ENCODE measurements at regions not wholly inside any gene's neighbourhood (a gene's known extent, or its start where the extent isn't known, plus 50 kb on each side); places are given as distances from the start of the nearest gene placed in this dataset.

DNA sequence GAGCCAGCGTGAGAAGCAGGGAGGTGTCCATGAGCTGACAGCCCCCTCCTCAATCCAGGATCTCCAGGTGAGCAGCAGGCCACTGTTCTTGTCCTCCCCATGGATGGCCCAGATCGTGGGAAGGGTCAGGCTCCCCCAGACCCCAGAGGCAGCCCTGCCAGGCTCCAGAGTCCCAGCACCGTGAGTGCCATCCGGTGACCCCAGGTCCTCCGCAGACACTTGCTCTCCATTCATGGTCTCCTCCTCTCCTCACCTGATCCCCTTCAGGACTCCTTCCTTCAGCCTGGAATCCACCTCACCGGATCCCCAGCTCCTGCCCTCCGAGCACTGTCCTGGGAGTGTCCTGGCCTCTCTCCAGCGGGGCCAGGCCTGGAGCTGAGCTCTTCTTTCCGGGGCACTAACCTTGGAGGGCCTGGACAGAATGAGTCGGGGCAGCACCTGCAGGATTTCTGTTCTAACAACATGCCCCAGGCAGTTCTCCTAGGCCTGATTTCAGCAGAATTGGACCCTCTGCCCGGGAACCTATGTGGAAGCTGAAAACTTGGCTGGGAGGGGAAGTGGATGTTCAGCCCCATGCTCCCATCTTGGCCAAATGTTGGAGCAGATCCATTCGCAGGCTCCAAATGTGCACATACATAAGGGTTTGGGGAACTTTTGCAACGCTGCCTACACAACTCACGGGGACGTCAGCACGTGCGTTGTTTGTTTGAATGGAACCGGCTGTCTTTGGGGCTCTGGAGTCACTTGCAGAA is 341.6 kb upstream of the SFSWAP start:
- Mint-ChIP-seq H3K4me3 (no peak overlapping the region), H3K27me3 (no peaks in the 10 kb centered on the region), H3K27ac (no peak overlapping the region), H3K36me3 (ENCODE audit: low read depth) (no peaks in the 10 kb centered on the region), H3K9me3 (no peaks in the 10 kb centered on the region), H3K4me1 (ENCODE audit: low read depth) (no peaks in the 10 kb centered on the region)

DNA sequence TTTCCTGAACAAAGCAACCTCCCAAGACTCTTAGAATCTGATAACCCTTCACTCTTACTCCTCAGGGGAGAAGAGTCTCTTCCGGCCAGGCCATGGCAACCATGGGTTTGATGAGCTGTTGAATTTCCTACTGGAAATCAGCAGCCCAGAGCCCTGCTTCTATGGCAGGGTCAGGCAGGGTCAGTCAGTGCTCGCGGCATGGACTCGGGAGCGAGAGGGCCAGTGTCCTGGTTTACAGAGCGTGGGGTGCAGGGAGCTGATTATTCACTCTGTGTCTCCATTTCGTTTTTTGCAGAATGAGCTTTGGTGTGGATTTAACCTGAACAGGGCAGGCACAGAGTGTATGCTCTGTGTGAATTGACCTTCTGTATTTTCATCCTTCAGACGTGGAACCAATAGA is 340.6 kb upstream of the SFSWAP start:
- Mint-ChIP-seq H3K27ac (no peak overlapping the region), H3K27me3 (no peaks in the 10 kb centered on the region), H3K4me1 (ENCODE audit: low read depth) (no peaks in the 10 kb centered on the region), H3K9me3 (no peaks in the 10 kb centered on the region), H3K36me3 (ENCODE audit: low read depth) (no peaks in the 10 kb centered on the region), H3K4me3 (no peak overlapping the region)

DNA sequence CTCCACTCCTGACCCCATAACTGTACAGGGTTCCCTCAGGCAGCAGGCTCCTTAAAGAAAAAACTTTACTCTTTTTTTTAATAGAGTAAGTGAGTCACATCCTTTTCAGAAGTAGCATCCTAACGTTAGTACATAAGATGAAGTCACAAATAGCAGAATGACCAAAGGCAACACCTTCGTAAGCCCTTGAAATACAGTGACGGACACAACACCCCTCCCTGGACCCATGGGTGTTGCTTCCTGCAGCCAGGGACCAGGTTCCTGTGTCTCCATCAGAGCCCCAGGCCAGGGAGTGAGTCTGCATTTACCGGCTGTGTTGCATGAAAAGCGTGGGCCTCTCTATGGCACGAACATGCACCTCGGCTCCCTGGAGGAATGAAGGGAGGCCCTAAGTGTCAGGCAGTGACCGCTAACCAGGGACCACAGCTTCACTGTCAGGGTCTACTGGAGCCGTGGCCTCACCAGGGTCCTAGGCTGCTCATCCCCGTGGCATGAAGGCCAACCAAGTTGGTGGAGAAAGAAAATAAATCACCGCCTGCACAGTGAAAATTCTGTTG is 340.0 kb upstream of the SFSWAP start:
- no peak overlapping the region for H3K27ac Mint-ChIP-seq
- no peaks in the 10 kb centered on the region for H3K27me3 Mint-ChIP-seq
- no peaks in the 10 kb centered on the region for H3K4me1 Mint-ChIP-seq (ENCODE audit: low read depth)
- no peaks in the 10 kb centered on the region for H3K36me3 Mint-ChIP-seq (ENCODE audit: low read depth)
- no peak overlapping the region for H3K4me3 Mint-ChIP-seq
- H3K9me3 Mint-ChIP-seq = no peaks in the 10 kb centered on the region

DNA sequence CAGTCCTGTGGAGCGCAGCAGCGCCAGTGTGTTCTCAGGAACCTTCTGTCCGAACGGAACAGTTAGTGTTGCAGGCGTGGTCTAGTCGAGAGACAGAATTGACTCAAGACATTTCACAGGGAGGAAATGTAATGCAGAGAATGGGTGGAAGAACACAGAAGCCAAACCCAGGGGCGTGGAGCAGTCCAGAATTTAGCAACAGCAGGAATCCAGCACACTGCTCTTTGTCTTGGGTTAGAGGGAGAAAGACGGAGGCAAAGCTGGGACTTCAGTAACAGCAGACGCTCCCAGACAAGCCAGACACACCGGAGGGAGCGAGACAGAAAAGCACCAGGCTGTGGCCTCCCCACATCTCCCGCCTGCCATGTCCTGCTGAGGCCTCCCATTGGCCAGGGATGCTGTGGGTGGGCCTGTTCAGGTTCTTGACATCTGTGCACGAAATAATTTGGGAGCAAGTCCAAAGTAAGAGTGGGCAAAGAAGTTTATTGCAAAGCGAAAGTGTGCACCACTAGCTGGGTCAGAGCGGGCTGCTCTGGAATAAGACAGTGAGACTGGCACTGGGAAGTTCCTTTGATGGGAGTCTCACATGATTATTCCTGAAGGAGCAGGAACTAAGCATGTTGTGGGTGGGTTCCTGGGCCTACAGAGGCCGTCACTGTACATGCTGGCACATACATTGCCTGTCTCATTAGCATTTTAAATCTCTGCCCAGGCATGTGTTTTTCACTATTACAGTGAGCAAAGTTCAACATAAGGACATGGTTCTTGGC is 339.3 kb upstream of the SFSWAP start:
- no peaks in the 10 kb centered on the region for H3K36me3 Mint-ChIP-seq (ENCODE audit: low read depth)
- H3K4me3 Mint-ChIP-seq = no peak overlapping the region
- H3K4me1 Mint-ChIP-seq (ENCODE audit: low read depth) = no peaks in the 10 kb centered on the region
- H3K27me3 Mint-ChIP-seq = no peaks in the 10 kb centered on the region
- H3K9me3 Mint-ChIP-seq = no peaks in the 10 kb centered on the region
- no peak overlapping the region for H3K27ac Mint-ChIP-seq

DNA sequence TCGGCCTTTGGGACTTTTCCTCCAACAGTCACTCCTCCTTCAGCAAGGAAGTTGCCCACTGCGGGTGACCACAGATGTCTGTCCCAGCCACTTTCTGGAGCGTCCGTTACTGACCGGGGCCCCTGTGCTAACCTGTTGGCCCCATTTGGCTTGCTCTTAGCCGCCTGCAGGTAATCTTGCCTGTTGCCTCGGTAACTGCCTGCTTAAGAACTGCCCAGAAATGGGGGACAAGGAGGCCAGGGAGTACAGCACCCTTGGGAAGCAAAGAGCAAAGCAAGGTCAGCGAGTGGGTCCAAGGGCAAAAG is 338.8 kb upstream of the SFSWAP start:
- Mint-ChIP-seq H3K27ac (no peak overlapping the region), H3K4me1 (ENCODE audit: low read depth) (no peaks in the 10 kb centered on the region)

DNA sequence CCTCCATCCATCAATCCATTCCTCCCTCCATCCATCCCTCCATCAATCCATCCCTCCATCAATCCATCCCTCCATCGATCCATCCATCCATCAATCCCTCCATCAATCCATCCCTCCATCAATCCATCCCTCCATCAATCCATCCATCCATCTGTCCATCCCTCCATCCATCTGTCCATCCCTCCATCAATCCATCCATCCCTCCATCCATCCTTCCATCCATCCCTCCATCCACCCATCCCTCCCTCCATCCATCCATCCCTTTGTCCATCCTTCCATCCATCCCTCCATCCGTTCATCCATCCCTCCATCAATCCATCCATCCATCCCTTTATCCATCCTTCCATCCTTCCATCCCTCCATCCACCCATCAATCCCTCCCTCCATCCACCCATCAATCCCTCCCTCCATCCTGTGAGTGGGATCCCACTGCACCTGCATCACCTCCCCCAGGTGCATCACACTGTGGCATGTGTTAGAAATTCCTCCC is 338.1 kb upstream of the SFSWAP start:
- Mint-ChIP-seq H3K4me1 (ENCODE audit: low read depth) (no peaks in the 10 kb centered on the region), H3K36me3 (ENCODE audit: low read depth) (no peaks in the 10 kb centered on the region), H3K9me3 (no peaks in the 10 kb centered on the region), H3K27ac (no peak overlapping the region), H3K27me3 (no peaks in the 10 kb centered on the region), H3K4me3 (no peak overlapping the region)

More for the DNA sequence above, 338.8 kb upstream of the SFSWAP start:
- no peaks in the 10 kb centered on the region for H3K27me3 Mint-ChIP-seq
- H3K36me3 Mint-ChIP-seq (ENCODE audit: low read depth) = no peaks in the 10 kb centered on the region
- H3K4me3 Mint-ChIP-seq = no peak overlapping the region
- no peaks in the 10 kb centered on the region for H3K9me3 Mint-ChIP-seq

DNA sequence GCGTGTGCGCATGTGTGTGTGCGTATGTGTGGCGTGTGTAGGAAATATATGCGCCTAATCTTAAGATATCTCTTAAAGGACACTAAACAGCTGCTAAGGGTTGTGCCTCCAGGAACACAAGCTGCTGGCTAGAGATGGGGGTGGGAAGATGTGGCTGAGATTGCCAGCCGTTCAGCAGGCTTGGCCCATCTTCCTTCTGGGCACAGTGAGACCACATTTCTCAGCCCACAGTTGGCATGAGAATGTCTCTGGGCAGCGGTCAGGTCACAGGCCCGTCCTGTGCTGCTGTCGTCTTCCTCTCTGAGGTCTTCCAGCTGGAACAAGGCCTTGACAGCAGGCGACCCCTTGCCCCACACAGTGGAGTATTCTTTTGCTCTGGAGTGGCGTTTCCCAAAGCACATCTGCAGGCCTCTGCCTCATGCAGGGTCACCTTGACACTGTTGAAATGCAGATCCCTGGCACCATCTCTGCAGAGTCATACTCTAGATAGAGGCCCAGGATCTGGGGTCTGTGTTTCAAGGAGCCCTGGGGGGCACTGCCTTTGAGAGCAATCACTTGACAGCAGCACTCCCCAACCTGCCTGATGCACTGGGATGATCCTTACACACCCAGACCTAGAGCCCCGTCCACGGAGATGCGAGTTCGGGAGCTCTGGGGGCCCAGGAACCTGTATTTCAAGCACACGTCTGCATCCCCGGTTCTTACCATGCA is 335.5 kb upstream of the SFSWAP start:
- Mint-ChIP-seq H3K9me3 (no peaks in the 10 kb centered on the region), H3K27me3 (peaks cover 4% of the 10 kb centered on the region), H3K4me1 (ENCODE audit: low read depth) (no peaks in the 10 kb centered on the region), H3K4me3 (no peak overlapping the region), H3K36me3 (ENCODE audit: low read depth) (no peaks in the 10 kb centered on the region), H3K27ac (no peak overlapping the region)

DNA sequence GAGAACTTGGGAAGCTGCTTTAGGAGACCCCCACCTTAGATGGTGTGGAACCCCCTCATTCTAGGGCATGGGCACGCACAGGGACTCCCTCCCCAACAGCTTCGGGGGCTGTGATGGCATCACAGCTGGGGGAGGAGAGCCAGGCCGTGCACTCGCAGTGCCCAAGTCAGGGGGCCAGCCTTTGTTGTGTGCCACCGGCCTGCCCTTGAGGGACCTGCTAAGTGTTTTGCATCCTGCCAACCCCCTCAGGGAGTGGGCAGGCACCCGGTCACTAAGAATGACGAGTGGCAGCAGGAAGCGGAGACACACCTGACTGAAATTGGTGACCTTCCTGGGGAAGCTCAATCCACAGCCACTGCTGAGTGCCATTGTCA is 334.9 kb upstream of the SFSWAP start:
- no peak overlapping the region for H3K27ac Mint-ChIP-seq
- H3K4me3 Mint-ChIP-seq = no peak overlapping the region
- no peaks in the 10 kb centered on the region for H3K9me3 Mint-ChIP-seq
- H3K27me3 Mint-ChIP-seq = peaks cover 6% of the 10 kb centered on the region
- H3K36me3 Mint-ChIP-seq (ENCODE audit: low read depth) = no peaks in the 10 kb centered on the region
- H3K4me1 Mint-ChIP-seq (ENCODE audit: low read depth) = no peaks in the 10 kb centered on the region

DNA sequence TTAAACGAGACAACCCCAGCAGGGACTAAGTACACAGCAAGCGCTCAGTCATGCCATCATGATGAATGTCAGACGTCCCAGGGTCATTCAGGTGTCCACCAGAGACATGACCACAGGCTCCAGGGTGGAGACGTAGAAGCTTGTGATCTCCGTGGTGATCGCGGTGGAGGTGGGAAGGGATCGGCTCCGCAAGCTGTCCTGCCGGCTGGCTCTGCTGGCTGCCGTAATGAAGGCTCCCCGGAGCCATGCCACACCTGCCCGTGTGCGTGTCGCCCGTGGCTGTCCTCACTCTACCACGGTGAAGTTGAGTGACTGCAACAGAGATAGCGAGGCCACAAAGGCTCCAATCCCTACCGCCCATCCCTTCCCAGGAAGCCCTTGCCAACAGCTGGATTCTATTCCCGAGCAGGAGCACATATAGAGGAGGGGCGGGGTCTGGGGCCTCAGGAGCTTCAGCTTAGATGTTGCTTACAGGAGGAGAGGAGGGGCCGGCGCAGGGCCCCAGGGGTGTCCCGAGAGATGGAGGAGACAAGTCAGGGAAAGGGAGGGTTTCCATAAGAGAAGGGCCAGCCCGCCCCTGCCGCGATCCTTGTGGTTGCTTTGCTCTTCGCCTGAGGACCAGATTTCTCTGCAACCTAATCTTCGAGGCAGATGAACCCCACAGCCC is 332.6 kb upstream of the SFSWAP start:
- H3K4me3 Mint-ChIP-seq = no peak overlapping the region
- H3K27me3 Mint-ChIP-seq = peaks cover 6% of the 10 kb centered on the region
- no peaks in the 10 kb centered on the region for H3K4me1 Mint-ChIP-seq (ENCODE audit: low read depth)
- no peaks in the 10 kb centered on the region for H3K9me3 Mint-ChIP-seq
- H3K27ac Mint-ChIP-seq = no peak overlapping the region
- H3K36me3 Mint-ChIP-seq (ENCODE audit: low read depth) = no peaks in the 10 kb centered on the region

DNA sequence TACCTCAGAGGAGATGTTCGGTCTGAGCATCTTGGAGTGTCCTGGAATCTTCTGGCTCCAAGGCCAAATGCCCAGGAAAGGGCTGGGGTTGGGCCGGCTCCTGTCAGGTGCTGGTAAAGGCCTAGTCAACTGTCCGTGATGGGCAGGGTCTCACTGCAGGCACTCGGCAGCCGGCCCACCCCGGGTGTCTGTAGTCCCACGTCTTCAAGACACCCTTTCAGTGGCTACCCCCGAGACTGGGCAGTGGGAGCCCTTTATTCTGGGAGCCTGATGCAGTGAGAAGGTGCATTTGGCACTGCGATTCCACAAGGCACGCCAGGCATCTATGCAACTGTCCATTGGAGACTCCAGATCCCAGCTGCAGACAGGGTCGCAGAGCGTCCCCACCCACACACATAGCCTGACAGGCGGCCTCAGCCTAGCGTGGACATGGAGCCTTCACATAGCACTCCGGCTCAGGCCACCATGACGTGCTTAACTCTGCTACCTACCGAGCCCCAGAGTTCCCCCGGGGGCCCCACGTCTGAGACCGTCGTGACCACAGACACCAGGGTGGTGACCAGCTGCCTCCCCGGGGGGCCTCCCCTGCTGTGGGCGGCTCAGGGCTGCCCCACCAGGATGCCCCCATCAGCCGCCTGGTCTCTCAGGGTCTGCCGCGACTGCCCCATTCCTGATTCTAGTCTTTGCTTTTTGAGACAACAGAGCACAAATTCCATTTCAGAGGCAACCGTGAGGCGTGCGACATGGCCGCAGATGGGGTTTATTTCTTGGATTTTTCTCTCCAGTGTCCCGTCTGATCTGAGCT is 331.8 kb upstream of the SFSWAP start:
- Mint-ChIP-seq H3K27me3 (peaks cover 6% of the 10 kb centered on the region), H3K9me3 (no peaks in the 10 kb centered on the region), H3K27ac (no peak overlapping the region), H3K4me1 (ENCODE audit: low read depth) (no peaks in the 10 kb centered on the region), H3K36me3 (ENCODE audit: low read depth) (no peaks in the 10 kb centered on the region), H3K4me3 (no peak overlapping the region)

DNA sequence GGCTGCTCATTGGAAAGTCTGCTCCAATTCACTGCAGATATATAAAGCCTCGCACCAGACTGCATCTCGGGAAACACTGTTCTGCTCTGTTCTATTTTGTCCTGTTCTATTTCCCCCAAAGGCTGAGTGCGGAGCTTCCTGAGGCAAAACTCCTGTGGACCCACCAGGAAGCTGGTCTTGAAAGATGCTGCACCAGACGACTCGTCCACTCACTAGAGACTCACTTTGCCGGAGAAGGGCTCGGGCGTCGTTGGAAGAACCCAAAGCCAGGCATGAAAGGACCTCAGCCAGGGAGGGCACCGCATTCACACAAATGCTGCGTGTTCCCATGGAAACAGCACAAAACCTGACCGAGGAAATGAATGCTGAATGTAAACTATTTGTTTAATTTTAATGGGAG is 331.2 kb upstream of the SFSWAP start:
- no peak overlapping the region for H3K4me3 Mint-ChIP-seq

DNA sequence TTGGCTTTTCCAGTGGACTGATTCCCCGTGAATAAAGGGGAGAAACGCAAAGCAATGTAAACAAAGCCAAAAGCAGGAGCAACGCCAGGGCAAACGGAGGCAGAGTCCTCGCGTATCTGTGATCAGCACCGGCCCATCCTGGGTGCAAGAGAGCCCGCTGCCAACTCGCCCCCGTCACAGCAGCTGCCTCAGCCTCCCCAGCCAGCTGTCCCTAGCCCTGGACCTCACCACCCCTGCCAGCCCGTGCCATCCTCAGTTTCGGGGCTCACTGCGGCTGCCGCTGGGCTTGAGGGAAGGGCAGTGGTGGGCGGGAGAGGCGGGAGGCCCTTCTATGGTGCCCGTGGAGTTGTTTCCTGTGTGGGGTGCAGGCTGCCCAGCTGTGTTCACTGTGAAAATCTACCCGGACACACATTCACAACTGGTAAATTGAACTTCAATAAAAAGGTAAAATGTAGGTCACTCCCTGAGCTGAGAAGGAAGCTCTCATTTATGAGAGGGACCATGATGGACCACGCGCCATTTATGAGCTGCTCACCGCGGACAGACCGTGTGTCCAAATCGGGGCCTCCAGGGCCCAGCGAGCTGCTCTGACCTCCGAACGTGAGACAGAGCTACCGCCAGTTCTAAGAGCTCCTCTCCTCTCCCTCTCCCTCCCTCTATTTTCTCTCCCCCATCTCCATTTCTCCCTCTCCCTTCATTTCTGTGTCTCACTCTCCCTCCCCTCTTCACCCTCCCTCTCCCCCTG is 330.5 kb upstream of the SFSWAP start:
- H3K36me3 Mint-ChIP-seq (ENCODE audit: low read depth) = no peaks in the 10 kb centered on the region
- no peaks in the 10 kb centered on the region for H3K9me3 Mint-ChIP-seq
- H3K27ac Mint-ChIP-seq = no peak overlapping the region
- no peaks in the 10 kb centered on the region for H3K4me1 Mint-ChIP-seq (ENCODE audit: low read depth)
- no peak overlapping the region for H3K4me3 Mint-ChIP-seq
- peaks cover 6% of the 10 kb centered on the region for H3K27me3 Mint-ChIP-seq

More for the DNA sequence above, 331.2 kb upstream of the SFSWAP start:
- Mint-ChIP-seq H3K9me3 (no peaks in the 10 kb centered on the region), H3K27ac (no peak overlapping the region), H3K4me1 (ENCODE audit: low read depth) (no peaks in the 10 kb centered on the region), H3K36me3 (ENCODE audit: low read depth) (no peaks in the 10 kb centered on the region), H3K27me3 (peaks cover 6% of the 10 kb centered on the region)

DNA sequence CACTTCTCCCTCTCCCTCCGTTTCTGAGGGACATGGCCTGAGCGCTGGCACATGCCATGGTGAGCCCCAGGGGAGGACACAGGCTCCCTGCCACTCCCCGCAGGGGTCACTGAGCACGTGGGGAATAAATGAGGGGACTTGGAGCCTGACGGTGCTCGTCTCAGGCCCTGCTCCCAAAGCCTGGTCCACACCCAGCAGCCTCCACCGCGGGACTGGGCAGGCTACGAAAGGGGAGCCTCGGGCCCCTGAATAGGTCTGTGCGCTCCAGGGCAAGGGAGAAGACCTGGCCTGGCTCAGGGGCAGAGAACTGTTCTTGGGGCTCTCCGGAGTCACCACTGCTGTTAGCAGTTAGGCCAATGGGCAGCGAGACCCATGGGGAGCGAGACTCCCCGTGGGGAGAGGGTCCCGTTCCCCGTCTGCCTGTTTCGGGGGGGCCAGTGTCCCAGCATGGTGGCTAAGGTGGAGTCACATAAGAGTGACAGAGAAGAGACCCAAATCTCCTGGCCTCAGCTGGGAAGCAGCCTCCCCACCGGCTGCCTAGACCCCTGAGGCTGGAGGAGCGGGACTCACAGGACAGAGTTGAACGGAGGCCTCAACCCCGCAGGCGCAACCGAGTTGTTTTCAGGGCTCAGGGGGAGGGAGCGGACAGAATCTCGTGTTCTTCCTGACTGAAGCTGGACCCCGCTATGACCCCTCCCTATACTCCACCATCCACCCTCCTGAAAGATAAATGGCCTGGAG is 329.8 kb upstream of the SFSWAP start:
- H3K4me1 Mint-ChIP-seq (ENCODE audit: low read depth) = no peaks in the 10 kb centered on the region
- H3K9me3 Mint-ChIP-seq = no peaks in the 10 kb centered on the region
- H3K4me3 Mint-ChIP-seq = no peak overlapping the region
- H3K27me3 Mint-ChIP-seq = peaks cover 6% of the 10 kb centered on the region
- no peak overlapping the region for H3K27ac Mint-ChIP-seq
- H3K36me3 Mint-ChIP-seq (ENCODE audit: low read depth) = no peaks in the 10 kb centered on the region
